Stimulated activated CD8-positive, alpha-beta memory T cell treated with anti-CD3 and anti-CD28 coated beads, Interleukin-15, amount 100 ng/mL, for 48 hours (primary cell): ENCODE measurements at regions not wholly inside any gene's neighbourhood (a gene's known extent, or its start where the extent isn't known, plus 50 kb on each side); places are given as distances from the start of the nearest gene placed in this dataset.

Experiments used
- DNase-seq, 2 donors: peaks; one replicate each; pipeline ENCODE4 v3.0.0-alpha.2; 2020; ENCODE audit warnings: low read depth in 2 of 2

DNA sequence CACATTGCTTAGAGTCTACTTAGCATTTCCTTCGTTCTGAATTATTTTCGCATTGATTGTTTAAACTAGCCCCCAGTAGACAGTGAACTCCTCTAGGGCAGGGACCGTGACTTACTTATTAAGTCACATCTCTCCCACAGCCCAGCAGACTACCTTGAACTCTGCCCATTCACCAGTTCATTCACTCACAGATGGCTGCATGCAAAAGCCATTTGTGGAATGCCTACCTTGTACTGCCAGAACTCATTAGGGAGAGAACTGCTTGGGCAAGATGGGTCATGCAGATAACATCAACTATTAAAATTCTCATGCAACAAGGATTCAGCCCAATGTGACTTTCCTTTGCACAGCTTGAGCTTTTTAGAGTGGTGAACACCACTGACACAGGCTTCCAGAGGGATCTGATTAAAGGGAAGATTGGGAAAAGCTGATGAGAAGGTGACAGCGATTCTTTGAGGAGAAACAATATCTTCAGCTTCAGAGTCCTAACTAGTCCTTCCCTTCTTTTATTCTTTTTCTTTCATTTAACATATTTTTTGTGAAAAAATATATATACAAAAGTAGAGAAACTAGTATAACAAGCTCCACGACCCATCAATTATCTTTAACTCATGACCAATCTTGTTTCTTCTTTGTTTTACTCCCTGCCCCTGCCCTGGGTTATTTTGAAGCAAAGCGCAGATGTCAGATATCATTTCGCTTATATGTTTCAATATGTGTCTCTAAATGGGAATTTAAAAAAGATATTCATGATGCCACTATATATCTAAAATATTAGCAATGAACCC is 273.9 kb downstream of the CDC5L start:
- DNase-seq, result no peak

DNA sequence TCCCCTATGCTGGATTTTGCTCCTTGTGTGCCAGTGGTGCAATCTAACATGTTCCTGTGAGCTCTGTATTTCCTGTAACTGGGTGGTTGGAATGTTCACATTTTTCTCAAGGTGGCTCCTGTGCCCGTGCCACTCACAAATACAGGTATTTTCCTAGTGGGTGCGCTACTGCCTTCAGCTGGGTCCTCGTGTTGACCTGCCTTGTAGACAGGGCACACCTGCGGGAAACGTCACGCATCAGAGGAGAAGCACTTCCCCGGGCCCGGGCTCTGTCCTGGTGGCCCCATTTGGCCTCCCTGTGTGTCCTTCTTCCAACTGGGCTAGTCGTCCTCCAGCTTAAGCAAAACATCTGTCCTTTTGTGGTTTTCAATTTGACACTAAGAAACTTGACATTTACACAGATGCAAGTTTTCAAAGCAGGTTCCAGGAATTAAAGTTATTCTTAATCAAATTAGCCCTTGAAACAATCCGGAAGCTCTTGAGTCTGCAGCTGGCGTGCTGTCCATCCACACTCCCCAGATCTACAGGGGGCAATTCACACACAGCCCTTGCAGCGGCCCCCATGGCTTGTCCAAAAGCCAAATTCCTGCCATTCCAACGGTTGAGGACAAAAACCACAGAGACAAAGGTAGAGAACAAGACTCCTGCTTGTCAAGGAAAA is 275.1 kb downstream of the CDC5L start:
- DNase-seq, result no peak

DNA sequence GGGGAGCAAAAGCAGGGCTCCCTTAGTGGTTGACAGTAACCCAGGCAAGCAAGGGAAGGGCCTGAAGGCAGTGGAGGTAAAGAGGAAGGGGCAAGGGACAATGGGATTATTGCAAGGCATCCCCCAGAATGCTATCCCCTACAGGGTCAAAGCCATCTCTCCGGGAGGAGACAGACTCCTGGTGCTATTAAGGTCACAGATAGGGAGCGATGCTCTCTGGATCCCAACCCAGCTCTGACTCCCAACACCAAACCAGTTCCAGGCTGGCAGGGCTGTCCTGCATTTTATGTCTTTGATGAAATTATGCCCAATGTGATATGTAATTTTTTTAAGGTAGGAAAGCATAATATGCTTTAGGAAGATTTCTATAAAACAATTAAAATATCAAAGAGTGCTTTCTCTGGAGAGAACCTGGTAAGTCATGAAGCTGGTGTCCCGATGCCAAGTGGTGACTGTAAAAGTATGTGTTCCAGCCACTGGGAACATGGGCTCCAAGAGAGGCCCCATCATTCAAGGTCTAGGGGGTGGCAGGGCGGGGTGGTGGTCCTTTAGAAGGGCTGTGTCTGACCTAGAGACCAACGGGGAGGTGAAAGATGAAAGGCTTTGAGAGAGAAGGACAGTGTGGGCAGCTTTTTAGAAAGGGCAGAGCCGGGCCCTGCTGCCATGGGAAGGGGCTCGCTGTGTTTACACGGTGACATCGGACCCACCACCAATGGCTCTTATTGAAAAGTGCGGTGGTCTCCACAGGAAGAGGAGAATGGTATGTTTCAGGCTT is 276.5 kb downstream of the CDC5L start:
- DNase-seq, result no peak

DNA sequence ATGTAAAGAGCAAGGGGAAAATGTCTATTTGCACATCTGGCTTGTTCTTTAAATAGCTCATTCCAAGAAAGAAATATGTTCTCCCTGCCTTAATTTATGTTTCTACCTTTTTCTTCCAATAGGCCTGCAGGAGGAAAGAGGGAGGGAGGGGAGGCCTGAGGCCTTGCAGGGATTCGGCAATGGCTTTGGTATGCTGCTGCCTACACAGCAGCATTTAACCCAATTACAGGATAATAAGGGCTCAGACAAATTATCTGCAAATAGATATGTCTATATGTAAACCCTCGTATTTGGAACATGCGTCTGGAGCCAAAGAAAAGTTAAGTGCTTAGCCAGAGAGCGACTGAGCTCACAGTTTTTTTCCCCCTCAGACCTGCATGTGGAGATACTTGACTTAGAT is 277.2 kb downstream of the CDC5L start:
- DNase-seq, result no peak

DNA sequence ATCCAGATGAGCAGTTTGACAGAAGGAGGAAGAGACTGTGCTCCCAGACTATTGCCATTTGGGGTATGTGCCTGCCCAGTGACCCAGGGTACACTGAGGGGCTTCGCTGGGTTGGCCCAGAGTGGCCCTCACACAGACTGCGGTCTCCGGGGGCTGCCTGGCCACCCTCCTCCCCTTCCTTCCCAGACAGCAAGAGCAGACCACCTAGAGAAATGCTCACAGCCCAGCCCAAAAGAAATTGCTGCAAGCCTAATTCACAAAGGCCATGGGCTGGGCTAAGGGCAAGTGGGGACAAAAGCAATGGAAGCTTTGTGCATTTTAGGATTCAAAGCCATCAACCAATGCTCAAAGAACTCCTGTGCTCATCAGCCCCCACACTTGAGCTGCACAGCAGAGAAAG is 277.6 kb downstream of the CDC5L start:
- DNase-seq, result no peak

DNA sequence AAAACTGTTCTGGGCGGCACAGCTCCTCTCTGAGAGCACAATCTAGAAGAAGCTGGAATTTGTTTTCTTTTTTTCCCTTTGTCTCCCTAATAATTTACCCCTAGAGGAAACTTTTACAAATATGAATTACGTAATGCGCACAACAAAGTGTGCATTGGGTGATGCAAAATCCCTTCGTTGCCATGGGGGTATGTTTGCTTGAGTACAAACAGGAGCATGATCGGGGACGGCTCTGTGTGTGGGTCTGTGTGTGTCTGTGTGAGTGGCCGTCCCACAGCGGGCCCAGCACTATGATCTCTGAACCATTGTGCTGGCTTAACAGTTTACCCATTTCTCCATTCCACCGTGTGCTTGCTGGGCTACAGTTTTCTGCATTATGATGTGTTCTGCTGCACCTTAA is 278.2 kb downstream of the CDC5L start:
- DNase-seq, result no peak

DNA sequence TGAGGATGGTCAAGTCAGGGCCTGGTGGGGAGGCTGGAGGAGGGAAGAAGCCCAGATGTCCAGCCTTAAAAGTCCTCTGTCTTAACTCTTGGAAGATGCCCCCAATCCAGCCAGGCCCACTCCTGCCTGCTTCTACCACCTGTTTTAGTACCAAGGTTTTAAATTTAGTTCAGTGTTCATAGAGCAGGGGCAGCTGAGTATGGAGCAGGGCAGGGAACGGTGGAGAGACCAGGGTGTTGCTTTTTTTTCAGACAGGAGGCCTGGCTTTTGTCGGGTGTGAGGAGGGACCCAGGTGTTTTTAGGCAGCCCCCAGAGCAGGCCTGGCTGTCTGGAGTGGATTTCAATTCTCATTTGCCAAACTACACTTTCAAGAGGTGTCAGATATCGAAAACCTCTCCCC is 278.8 kb downstream of the CDC5L start:
- DNase-seq, result no peak

DNA sequence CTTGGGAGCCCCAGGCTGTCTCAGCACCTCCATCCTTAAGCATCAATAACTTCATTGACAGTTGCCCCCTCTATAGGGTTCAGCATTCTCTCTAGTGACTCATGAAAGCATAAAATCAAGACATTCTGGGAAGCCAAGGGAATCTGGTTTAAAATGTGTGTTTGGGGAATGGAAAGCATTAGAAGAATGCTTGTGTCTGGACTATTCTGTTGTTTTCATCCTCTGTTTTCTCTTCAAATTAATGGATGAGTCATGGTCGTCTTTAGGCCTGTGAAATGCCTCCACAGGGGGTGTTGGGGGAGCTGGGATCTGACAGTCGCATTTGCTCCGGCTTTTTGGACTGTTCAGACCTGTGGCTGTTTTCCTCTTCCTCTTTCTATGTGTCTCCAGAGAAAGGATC is 279.7 kb downstream of the CDC5L start:
- no peak for DNase-seq

DNA sequence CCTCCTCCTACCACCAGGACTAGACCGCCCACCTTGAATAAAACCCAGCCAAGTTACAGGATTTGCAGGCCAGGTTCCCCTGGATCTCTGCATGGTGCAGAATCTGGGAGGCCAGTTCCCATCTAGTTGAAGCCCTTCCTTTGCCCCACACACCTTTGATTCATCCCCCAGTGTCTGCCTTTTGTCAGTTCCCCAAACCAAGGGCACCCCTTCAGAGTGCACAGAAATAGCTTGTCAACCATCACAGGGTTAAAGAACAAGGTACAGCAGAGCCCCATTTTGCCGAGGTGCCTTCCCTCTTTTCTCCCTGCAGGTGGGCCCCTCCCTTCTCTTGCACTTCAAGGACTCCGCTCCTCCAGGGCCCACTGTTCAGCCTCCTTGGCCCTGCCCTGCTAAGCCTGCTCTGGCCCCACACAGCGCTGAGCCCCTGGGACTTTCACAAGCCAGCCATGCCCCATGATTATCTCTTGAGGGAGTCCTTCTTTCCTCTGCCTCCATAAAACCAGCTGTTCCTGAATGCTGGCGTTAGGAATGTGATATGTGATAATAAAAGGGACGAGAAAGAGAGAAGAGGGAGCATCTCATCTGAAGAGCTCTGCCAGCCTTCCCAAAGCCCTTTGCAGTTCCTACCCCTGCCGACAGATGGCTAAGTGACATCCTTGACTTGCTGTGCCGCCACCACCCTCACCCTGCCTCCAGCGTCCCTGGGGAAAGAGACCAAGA is 280.3 kb downstream of the CDC5L start:
- DNase-seq, result peak in 1 of 2 donors; percentile 8

DNA sequence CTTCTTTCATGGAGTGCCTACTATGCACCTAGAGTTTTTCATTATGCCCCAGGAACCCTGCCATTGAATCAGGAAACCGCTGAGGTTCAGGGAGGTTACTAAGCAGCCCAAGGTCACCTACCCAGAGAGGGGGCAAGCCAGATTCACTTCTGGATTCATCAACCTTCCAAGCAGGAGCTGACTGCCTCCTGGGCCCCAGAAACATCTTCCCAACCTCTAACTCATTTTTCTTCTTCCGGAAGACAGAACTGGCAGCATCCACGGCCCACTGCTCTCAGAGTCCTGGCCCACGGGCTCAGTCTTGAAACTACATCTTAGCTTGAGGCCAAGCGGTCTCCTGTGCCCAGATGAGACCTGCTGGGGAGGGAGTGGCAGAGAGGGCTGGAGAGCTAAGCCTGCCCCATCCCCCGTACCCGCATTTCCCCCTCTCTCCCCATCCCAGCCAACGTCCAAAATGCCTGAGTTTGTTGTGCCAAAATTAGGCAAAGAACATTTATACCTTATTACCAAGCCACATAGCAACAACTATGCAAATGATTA is 281.0 kb downstream of the CDC5L start:
- DNase-seq, result no peak

DNA sequence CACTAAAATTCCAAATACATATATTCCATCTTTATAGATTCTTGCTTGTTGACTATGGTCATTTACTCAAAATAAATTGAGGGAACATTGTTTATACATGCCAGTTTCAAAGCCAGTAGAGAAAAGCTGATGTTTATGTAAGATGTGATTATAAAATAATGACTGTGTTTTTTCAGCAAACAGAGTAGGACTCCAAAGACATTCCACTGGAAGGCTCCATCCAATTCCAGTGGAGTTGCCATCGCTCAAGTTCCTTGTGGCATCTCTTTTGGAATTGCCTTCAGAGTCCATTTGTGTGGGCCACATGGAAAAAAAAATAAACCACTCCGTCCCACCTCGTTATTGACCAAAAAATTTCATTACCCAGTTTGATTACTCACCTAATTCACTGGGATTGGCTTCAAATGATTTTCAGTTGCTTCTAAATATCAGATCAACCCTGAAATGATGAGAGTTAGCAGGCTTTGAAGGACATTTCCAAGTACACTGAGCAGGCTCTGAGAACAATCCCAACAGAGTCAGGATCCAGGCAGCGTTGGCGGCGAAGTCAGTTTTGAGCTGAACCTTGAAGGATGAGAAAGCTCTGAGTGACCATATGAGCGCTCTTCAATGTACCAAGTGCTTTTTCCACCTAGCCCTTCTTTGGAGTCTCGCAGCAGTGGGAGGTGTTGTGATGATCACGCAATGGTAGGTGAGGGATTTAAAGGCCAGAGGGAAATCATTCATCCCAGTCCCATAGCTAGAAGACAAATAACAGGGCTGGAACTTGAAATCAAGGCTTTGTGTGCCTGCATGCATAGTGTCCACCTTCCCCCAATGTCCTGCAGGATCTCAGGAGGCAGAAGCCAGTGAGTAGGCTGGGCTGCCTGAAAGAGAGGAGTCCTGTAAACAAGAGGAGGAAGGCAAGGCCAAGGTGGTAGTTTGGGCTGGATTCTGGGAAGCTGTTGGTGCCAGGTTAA is 281.7 kb downstream of the CDC5L start:
- DNase-seq, result no peak

DNA sequence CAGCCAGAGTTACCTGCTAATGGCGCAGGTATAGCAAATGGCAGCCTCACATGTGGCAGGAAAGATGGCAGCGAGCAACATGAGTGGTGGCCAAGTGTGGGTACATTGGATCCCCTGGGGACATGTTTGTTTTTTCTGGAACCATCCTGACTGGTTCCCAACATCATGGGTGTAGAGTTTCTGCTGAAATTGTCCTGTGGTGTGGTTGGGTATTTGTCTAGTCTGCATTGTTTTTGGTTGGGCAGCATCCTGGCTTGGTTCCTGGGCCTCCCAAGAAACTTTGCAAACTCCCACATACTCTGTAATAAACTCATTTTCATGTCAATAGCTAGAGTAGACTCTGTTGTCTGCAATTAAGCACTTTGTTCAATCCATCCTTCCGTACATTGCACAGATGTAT is 282.6 kb downstream of the CDC5L start:
- no peak for DNase-seq

DNA sequence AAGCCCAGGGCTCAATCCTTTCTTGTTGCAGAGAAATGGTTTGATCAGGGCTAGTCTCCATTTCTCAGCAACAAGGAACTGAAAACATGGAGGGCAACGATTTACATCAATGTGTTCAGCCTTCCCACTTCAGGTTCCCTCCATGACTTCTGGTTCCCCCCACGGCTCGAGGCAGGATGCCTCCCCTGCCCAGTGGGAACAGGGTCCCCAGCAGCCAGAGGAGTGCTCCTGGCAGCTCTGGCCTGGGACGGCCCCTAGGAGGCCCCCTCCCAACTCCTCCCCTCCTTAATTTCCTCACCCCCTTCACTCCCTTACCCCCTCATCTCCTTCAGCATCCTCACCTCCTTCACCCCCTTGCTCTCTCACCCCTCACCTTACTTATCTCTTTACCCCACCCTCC is 283.8 kb downstream of the CDC5L start:
- DNase-seq, result no peak

DNA sequence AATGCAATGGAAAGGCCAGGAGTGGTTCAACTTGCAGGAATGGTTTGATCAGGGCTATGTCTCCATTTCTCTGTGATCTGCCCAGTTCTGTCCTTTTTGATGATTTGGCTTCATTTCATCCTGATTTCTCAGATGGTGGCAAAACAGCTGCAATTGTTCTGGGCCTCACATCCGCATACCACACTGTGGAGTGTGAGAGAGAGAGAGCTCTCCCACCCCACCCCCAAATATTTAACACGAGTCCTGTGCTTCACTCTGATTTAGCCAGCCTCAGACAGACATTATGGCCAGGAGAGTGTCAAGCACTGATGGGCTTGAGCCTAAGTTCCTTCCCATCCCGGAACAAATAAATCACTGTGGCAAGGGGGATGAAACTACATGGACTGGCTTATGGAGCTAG is 284.6 kb downstream of the CDC5L start:
- no peak for DNase-seq

DNA sequence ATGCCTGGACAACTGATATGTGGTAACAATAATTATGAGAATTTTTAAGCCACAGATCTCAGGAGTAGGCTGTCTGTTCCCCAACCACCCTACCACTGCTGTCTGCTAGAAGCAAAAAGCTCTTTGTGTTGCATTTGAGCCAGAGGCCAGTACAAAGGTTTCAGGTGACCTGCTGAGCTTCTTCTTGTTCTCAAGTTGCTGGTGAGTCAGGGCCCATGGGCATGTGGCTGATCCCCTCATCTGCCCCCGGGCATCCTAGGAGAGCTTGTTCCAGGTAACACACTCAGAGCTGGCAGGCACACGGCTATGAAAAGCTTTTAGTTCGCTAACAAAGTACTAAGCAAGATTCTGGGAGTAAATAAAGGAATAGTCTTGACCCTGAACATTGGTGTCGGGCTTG is 285.3 kb downstream of the CDC5L start:
- no peak for DNase-seq

DNA sequence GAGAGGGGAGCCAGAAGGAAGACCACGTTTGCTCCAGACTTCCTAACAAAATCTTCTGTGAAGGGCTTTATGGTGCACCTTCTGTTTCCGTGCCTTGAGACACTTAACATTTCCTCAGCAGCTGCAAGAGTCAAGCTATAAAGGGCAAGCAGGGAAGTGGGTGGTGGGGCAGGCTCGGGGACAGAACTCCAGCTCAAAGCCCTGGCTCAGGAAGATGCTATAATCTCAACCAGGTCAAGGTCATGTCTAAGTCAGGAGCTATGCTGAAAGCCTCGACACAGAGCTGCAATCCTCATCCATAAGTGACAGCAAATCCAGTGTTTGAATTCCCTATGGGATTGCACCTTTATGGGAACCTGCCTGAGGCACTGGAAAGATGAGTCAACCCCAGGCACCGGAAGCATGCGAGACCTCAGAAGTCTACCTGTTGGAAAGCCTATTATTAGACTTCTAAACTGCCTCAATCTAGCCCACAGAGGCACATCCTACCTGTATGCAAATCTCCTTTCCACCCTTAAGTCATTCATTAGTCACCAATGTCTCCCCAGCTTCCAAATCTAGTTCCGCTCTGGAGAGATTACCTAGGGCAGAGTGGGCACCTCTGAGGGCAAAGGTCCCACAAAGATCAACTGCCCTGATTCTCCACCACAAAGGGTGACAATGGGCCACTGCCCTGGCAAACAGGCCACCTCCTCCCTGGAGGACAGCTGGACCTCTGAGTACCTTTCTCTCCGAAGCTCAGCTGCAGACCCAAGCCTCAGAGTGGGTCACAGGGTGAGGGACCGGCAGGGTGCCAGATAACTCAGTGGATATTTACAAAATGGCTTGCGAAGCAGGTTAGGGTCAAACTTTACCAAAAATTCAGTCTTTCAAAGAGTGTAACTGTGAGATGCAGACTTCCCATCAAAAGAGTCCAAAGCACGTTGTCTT is 287.0 kb downstream of the CDC5L start:
- DNase-seq, result no peak

DNA sequence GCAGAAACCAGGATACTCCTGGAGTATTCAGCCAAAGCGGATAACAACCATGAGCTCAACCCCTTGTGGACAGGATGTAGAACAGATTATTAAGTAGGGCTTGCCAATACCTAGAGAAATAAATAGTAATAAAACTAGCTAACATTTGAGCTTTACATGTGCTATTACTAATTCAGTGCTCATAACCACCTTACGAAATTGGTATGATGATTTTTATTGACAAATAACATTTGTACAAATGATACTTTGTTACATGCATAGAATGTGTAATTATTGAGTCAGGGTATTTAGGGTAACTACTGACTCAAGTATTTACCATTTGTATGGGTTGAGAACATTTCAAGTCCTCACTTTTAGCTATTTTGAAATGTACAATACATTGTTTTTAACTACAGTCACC is 287.9 kb downstream of the CDC5L start:
- no peak for DNase-seq

DNA sequence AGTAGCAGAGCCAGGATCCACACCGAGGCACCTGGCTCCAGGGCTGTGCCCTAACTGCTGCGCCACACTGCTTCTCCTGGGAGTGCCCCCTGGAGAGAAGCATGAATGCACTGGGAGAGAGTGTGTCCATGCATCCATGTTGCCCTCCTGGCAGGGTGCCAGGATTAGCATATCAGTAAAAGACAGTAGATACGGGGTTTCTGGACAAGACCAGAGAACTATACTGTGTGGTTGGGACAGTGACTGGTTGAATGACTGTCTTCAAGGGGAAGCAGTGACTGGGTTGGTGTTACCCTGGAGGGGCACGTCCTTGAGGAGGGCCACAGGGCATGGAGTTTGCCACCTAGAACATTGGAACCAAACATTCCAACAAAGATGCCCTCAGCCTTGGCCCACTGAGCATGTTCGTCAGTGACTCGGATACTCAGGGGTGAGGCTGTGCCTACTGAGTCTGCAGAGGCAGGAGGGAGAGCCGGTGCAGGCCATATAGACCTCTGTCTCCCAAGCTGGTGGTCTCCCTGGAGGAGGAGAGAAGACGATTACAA is 288.8 kb downstream of the CDC5L start:
- DNase-seq, result no peak

DNA sequence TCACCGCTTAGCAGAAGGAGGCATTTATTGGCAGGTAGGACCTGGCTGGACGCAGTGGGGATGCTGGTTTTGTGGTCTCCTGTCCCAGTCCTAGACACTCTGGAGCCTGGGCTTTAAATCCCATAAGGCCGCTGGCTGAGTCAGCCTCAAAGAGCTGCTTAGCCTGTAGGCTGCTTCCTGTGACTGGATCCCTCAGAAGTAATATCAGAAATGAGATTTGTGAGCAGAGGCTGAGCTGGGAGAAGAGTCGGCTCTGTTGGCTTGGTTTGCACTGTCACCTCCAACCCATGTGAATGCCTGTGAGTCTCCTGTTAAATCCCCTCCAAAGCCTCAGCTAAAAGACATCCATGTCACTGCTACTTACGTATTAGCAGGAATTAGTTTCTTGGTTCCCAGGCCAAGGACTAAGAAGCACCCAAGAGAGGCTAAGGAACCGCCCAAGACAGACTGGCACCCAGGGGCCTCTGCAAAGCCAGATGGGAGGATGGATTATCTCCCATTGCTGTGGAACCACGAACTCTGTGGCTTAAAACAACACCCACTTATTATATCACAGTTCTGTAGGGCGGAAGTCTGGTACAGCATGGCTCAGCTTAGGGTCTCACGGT is 289.4 kb downstream of the CDC5L start:
- DNase-seq, result no peak
